ENCODE measurements at regions not wholly inside any gene's neighbourhood (a gene's known extent, or its start where the extent isn't known, plus 50 kb on each side); places are given as distances from the start of the nearest gene placed in this dataset.
A peak's percentile ranks its signal among the peaks of the same experiment; 100 is the strongest.
"Not testable (repeated sequence)": the region's sequence is repeated elsewhere in the genome, so short reads cannot be mapped to it uniquely, and the experiment has no call there.

DNA sequence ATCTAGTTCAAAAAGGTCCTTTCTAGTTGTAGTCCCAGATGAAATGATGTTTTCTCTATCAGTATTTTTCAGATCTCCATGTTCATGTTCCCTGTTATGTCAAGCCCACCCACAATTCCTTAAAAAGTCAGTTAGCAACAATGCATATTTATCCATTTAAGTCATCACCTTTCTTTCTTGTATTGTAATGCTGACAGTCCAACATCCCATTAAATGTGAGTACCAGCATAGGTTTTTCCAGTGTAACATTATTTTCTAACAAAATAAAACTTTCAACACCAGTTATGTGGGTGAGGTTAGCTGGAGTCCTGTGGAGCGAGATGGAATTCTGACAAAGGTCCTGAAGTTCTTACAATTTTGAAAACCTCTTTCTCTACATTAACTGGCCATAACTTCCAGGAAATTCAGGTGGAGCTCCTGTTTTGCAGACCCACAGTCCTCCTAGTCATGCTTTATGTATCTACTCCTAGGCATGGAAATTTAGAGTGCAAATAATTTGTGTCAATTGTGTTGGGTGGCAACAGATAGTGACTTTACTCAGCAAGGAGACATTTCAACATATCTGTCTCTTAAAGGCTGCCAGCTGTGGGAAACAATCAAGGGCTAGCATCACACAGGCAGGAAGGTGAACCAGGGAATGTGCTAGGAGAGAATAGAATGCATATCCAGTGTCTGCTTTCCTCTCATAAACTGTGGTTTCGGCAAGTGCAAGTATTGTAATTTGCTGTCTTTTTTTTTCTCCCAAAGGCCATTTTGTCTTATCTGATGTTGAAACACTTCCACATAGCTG, 162.6 kb downstream of the MTERF1 start:
- DNase-seq: no peak

DNA sequence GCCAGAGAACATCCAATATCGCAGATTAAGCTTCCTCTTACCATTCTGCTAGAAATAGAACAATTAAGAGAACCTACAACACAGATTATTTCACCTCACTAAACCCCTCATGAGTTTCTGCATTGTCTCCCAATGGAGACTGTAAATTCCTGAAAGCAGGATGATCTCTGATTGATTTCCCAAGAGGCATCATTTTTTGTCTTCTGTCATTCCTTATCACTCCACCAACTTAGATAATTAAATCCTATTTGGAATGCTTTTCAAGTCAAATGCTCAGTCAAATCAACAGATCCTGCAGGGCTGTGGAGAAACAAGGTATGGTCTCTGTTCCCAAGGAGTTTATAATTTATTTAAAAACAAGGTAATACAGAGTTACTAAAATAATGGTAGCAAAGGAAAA, 161.5 kb downstream of the MTERF1 start:
- no peak for DNase-seq

GRCh38 chr7:91720260-91720937, 160.1 kb downstream of the MTERF1 start:
- DNase-seq: no peak

DNA sequence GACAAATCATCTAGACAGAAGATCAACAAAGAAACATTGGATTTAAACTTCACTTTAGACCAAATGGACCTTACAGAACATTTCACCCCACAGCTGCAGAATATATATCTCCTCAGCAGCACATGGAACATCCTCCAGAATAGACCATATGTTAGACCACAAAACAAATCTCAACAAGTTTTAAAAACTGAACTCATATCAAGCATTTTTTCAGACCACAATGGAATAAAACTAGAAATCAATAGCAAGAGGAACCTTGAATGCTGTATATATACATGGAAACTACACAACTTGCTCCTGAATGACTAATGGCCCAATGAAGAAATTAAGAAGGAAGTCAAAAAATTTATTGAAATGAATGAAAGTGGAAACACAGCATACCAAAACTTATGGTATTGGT, 157.7 kb downstream of the MTERF1 start:
- DNase-seq: no peak

- not testable (repeated sequence) for DNase-seq
Observed at GRCh38 chr7:91729046-91729445, 151.5 kb downstream of the MTERF1 start.

DNA sequence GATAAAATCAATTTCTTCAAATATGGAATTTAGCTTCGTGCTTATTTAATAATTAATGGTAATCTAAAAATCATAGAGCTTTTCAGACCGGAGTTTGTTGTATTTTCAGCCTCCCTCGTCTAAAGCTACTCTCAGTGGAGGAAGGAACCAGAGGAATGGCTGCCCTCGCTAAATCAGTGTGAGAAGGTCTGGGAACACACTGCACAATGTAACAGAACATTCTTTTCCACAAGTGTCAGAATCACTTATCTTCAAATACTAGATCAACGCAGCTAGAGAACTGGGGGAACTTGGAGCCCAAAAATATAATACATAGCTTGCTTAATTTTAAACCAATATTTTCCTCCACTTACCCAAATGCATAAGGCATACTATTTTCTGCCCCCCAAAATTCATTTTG, 148.5 kb downstream of the MTERF1 start:
- DNase-seq: no peak

DNA sequence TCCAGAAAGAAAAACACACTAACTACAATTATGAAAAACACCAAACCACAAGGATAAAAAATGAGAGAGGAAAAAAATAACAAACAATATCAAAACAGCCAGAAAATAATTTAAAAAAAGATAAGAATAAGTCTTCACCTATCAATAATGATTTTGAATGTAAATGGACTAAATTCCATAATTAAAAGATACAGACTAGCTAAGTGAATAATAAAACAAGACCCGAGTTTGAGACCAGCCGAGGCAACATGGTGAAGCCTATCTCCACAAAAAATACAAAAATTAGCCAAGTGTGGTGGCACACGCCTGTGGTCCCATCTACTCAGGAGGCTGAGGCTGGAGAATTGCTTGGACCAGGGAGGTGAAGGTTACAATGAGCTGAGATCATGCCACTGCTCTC, 131.1 kb downstream of the MTERF1 start:
- no peak for DNase-seq

DNA sequence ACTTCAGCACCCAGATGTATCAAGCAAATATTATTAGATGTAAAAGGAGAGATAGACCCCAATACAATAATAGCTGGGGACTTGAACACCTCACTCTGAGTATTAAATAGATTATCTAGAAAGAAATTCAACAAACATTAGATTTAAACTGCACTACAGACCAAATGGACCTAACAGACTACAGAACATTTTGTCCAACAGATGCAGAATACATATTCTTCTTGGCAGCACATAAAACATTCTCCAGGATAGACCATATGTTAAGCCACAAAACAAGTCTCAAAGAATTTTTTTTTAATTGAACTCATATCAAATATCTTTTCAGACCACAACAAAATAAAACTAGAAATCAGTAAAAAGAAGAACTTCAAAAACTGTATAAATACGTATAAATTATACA, 130.4 kb downstream of the MTERF1 start:
- DNase-seq: no peak

DNA sequence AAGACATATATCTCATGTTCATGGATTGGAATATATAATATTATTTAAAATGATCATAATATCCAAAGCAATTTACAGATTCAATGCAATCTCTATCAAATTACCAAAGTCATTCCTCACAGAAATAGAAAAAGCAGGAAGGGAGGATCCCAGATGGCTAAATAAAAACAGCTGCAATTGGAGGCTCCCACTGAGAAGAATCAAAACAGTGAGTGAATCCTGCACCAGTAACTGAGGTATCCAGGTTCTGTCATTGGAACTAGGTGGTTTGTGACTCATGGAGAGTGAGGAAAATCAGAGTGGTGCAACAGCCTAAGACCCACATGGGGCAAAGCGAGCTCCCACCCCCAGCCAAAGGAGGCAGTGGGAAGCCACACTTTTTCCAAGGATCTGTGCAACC, 128.4 kb downstream of the MTERF1 start:
- no peak for DNase-seq

- DNase-seq: not testable (repeated sequence)
Observed at GRCh38 chr7:91754280-91754679, 126.2 kb downstream of the MTERF1 start.

DNA sequence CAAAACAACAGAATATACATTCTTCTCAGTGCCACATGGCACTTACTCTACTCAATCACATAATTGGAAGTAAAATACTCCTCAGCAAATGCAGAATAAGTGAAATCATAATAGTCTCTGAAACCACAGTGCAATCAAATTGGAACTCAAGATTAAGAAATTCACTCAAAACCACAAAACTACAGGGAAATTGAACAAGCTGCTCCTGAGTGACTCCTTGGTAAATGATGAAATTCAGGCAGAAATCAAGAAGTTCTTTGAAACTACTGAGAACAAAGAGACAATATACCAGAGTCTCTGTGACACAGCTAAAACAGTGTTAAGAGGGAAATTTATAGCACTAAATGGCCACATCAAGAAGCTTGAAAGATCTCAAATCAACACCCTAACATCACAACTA, 125.4 kb downstream of the MTERF1 start:
- not testable (repeated sequence) for DNase-seq

DNA sequence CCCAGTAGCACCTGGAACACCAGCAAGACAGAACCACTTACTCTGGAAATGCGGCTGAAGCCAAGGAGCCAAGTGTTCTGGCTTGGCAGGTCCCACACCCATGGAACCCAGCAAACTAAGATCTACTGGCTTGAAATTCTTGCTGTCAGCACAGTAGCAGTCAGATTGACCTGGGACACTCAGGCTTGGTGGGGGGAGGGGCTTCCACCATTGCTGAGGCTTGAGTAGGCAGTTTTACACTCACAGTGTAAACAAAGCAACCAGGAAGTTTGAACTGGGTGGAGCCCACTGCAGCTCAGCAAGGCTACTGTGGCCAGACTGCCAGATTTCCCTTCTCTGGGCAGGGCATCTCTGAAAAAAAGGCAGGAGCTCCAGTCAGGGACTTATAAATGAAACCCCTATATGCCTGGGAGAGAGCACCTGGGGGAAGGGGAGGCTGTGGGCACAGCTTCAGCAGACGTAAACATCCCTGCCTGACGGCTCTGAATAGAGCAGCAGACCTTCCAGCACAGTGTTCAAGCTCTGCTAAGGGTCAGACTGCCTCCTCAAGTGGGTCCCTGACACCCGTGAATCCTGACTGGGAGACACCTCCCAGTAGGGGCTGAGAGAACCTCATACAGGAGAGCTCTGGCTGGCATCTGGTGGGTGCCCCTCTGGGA, 121.2 kb downstream of the MTERF1 start:
- DNase-seq: no peak

GRCh38 chr7:91767820-91768219, 112.7 kb downstream of the MTERF1 start:
- DNase-seq: no peak

- no peak for DNase-seq
Observed at GRCh38 chr7:91771394-91771793, 109.1 kb downstream of the MTERF1 start.

GRCh38 chr7:91771921-91772815, 108.3 kb downstream of the MTERF1 start:
- DNase-seq: no peak

DNA sequence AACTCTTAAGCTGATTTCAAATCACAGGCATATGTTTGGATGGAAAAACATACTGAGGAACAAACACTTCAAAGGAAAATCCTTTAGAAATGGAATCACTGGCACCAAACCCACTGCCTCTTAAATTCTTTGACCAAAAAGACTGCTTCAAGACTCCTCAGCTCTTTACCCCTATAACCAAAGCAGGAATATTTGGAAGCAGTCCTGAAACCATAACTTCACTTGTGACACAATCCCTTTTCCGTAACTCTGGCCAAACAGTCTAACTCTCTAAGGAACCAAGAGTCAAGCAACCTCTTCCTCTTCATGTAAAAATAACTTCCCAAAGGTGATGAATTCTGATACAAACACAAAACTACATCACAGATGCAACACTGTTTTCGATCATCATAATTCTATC, 104.3 kb downstream of the MTERF1 start:
- DNase-seq: no peak

GRCh38 chr7:91777522-91777921, 103.0 kb downstream of the MTERF1 start:
- DNase-seq: no peak

DNA sequence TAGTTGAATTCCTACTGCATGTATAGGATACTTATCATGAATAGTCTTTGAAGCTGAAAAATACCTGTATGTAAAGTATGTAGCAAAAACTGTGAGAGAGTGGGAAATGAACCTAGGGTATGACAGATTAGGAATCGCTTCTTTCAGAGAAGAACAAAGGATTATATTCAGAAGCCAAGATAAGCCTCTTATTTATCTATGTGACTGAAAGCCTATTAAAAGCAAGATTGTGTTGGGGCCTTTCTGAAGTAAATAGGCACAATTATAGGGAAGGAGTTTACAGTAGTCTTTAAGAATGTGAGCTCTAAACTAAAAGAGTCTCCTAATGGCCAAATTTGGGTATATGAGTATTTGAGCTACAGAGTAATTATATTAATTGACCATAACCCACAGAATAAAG, 102.1 kb downstream of the MTERF1 start:
- DNase-seq: no peak

- DNase-seq: no peak
Observed at GRCh38 chr7:91780521-91780920, 100.0 kb downstream of the MTERF1 start.

DNA sequence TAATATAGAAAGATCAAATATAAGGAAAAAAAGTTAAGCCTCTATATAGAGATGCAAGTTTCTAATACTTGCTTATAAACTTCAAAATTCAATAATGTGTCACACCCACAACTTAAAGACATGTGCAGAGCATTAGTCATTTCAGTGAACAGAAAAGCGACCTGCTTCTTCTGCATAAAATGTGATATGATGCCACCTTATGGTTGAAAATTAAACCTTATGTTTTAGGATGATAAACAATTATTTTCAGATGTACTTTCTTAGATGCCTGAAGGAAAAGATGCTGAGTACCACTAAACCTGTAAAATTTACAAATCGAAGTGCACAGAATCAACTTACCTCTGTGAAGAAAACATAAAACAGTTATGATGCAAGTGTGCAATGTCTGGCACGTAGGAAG, 96.0 kb downstream of the MTERF1 start:
- peak; percentile 12 for DNase-seq

DNA sequence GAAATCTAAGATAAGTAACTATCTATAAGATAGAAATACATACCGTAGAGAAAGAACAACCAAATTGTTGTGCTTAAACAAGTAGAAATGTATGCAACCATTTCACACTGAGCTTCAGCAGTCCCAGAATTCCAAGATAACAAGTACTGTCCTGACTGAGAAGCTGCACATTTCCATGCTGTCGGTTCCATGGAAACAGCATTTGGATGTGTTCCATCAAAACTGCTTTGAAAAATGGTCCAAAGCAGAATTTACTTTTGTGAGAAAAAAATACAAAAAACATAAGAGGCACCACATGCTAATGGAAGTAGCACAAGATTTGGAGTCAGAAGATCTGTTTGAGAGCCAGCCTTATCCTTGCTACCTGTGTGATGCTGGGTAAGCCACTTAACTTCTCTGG, 92.6 kb downstream of the MTERF1 start:
- DNase-seq: no peak

DNA sequence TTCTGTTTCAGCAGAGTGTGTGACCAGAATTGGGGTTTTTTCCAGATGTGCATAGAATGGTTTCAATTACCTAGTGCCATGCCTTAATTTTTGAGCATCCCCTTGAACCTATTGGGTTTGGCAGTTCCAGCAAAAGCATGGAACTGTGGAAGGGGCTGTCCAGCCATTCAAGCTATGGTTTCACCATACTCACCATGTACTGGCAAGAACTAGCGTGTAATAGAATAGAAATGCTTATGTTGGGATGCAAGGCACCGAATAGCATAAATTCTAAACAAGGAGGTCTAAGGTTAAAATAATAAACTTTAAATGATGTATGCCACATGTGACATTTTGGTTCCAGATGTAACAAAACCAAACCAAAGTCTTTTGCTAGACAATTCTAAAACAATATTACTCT, 91.4 kb downstream of the MTERF1 start:
- no peak for DNase-seq

DNA sequence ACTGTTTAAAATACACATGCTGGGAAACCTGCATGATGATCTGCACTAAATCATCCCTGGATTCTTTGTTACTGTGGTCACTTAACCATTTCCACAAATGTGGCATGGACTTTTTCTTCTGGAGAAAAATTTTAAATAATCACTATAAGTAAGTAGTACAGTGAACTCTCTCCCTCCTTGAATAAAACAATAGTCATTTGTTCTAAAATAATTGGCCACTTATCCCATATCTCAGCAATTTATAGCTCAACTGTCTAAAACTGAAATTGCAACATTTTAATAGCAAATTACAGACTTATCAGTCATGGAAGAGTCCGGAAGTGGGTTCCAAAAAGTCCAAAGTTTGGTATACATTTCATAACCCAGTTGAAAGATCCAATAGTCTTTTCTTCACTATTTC, 90.9 kb downstream of the MTERF1 start:
- no peak for DNase-seq

Data from suppressor macrophage treated with lipopolysaccharide for 4 hours (primary cell).